IMR-90 (cell line): ENCODE measurements at regions not wholly inside any gene's neighbourhood (a gene's known extent, or its start where the extent isn't known, plus 50 kb on each side); places are given as distances from the start of the nearest gene placed in this dataset.

Source experiments
- ATAC-seq: fragments of 200-7000 bp; cut with Tn5 transposase; 2 replicates; pipeline ENCODE4 v1.9.1; 2020; ENCODE audit warnings: low read depth, mild to moderate bottlenecking, moderate library complexity
- BruUV-seq: library from RNA; stranded (reverse); fragments of 400-500 nt; replicated peaks from 2 replicates; lab custom pipeline; 2021; lab: Mats Ljungman, UMichigan
- CTCF ChIA-PET: fragments of 300-600 bp; formaldehyde crosslinking; extraction: SDS; loops from one replicate; lab custom pipeline; 2021; ENCODE audit warnings: antibody characterized with exemption; lab: Yijun Ruan, JAX
- POLR2A ChIA-PET: fragments of 300-600 bp; sonication (Branson Sonifier 250); formaldehyde crosslinking; loops from one replicate; lab custom pipeline; 2022; ENCODE audit warnings: antibody characterized with exemption; ENCODE audit not compliant: unreplicated experiment; lab: Charles Lee
- DNase-seq: peaks from one replicate; pipeline ENCODE4 v3.0.0; 2013
- H2AFZ ChIP-seq: replicated peaks from 2 replicates; pipeline ENCODE3; 2013; ENCODE audit warnings: low read length, mild to moderate bottlenecking; ENCODE audit not compliant: poor library complexity
- H2AK5ac ChIP-seq: 2 replicates; pipeline ENCODE4 v1.6.1; 2013; ENCODE audit warnings: low read depth, low read length, inconsistent platforms
- H2AK9ac ChIP-seq: replicated peaks from 2 replicates; pipeline ENCODE3; 2013; ENCODE audit warnings: mild to moderate bottlenecking, low read depth, low read length, moderate library complexity; ENCODE audit not compliant: poor library complexity
- H2BK120ac ChIP-seq: 2 replicates; pipeline ENCODE4 v1.6.1; 2013; ENCODE audit warnings: low read depth, low read length, inconsistent platforms
- H2BK15ac ChIP-seq: 3 replicates; pipeline ENCODE4 v1.6.1; 2013; ENCODE audit warnings: low read depth, low read length, inconsistent platforms
- H2BK20ac ChIP-seq: 2 replicates; pipeline ENCODE4 v1.6.1; 2013; ENCODE audit warnings: low read depth, mild to moderate bottlenecking, inconsistent platforms, low read length, moderate library complexity
- H2BK5ac ChIP-seq: 2 replicates; pipeline ENCODE4 v1.6.1; 2013; ENCODE audit warnings: mild to moderate bottlenecking, low read depth, low read length, inconsistent platforms; ENCODE audit not compliant: poor library complexity, severe bottlenecking
- H3K14ac ChIP-seq: replicated peaks from 2 replicates; pipeline ENCODE4 v1.6.1; 2013; ENCODE audit warnings: low read depth, low read length, inconsistent platforms
- H3K18ac ChIP-seq: 2 replicates; pipeline ENCODE4 v1.6.1; 2013; ENCODE audit warnings: low read depth, low read length, control low read depth
- H3K23ac ChIP-seq: 2 replicates; pipeline ENCODE4 v1.6.1; 2013; ENCODE audit warnings: low read depth, low read length, inconsistent platforms
- H3K27ac ChIP-seq: 2 replicates; pipeline ENCODE4 v1.5.1; 2013; ENCODE audit warnings: mild to moderate bottlenecking, control low read depth, low read length; ENCODE audit not compliant: insufficient read depth
- H3K27me3 ChIP-seq: 2 replicates; pipeline ENCODE4 v1.6.1; 2013; ENCODE audit warnings: low read length; ENCODE audit not compliant: control insufficient read depth, insufficient read depth
- H3K36me3 ChIP-seq: 2 replicates; pipeline ENCODE4 v1.6.1; 2013; ENCODE audit warnings: low read length, mixed read lengths; ENCODE audit not compliant: control insufficient read depth, insufficient read depth
- H3K4ac ChIP-seq: 2 replicates; pipeline ENCODE4 v1.6.1; 2013; ENCODE audit warnings: low read depth, low read length, inconsistent platforms
- H3K4me1 ChIP-seq: 2 replicates; pipeline ENCODE4 v1.6.1; 2013; ENCODE audit warnings: low read length, mixed read lengths; ENCODE audit not compliant: control insufficient read depth, insufficient read depth
- H3K4me2 ChIP-seq: 2 replicates; pipeline ENCODE4 v1.6.1; 2013; ENCODE audit warnings: low read depth, mild to moderate bottlenecking, control low read depth, low read length, moderate library complexity
- H3K4me3 ChIP-seq: 2 replicates; pipeline ENCODE4 v1.5.1; 2013; ENCODE audit warnings: low read depth, mild to moderate bottlenecking, control low read depth, low read length, moderate library complexity; ENCODE audit not compliant: insufficient read depth
- H3K56ac ChIP-seq: 2 replicates; pipeline ENCODE4 v1.6.1; 2013; ENCODE audit warnings: low read length, inconsistent platforms; ENCODE audit not compliant: insufficient read depth; ENCODE audit errors: extremely low read depth
- H3K79me1 ChIP-seq, 2 experiments: 2 replicates each; pipeline ENCODE4 v1.6.1; 2013; ENCODE audit warnings: low read length in 2 of 2, inconsistent platforms in 1 of 2, low read depth in 1 of 2
- H3K9ac ChIP-seq: 2 replicates; pipeline ENCODE4 v1.6.1; 2013; ENCODE audit warnings: low read depth, low read length, control low read depth
- H3K9me1 ChIP-seq: 2 replicates; pipeline ENCODE4 v1.6.1; 2013; ENCODE audit warnings: low read length, inconsistent platforms; ENCODE audit not compliant: insufficient read depth
- H3K9me3 ChIP-seq: 2 replicates; pipeline ENCODE4 v1.6.1; 2013; ENCODE audit warnings: low read length; ENCODE audit not compliant: control insufficient read depth, insufficient read depth
- H4K20me1 ChIP-seq: 2 replicates; pipeline ENCODE4 v1.6.1; 2013; ENCODE audit warnings: low read length, inconsistent platforms; ENCODE audit not compliant: insufficient read depth
- H4K5ac ChIP-seq: 2 replicates; pipeline ENCODE4 v1.6.1; 2013; ENCODE audit warnings: mild to moderate bottlenecking, low read depth, low read length, control low read depth
- H4K8ac ChIP-seq, 2 experiments: 2 replicates each; pipeline ENCODE4 v1.6.1; 2013; ENCODE audit warnings: low read depth in 2 of 2, low read length in 2 of 2, control low read depth in 1 of 2, inconsistent platforms in 1 of 2
- H4K91ac ChIP-seq: 2 replicates; pipeline ENCODE4 v1.6.1; 2013; ENCODE audit warnings: low read depth, low read length, inconsistent platforms; ENCODE audit not compliant: insufficient read depth
- BHLHE40 ChIP-seq: fragments of 150-350 bp; IDR thresholded peaks from 2 replicates; pipeline ENCODE4 v1.6.1; 2016; ENCODE audit warnings: mild to moderate bottlenecking, low read depth, low read length
- CEBPB ChIP-seq: IDR thresholded peaks from 2 replicates; pipeline ENCODE4 v1.6.1; 2012; ENCODE audit warnings: low read depth, low read length, improper control_type of control experiment
- CHD1 ChIP-seq: IDR thresholded peaks from 2 replicates; pipeline ENCODE4 v1.6.1; 2012; ENCODE audit warnings: low read depth, low read length, improper control_type of control experiment
- ELK1 ChIP-seq: fragments of 150-350 bp; IDR thresholded peaks from 2 replicates; pipeline ENCODE4 v1.6.1; 2016; ENCODE audit warnings: low read depth, mild to moderate bottlenecking, low read length, moderate library complexity, borderline replicate concordance
- FOS ChIP-seq: fragments of 150-350 bp; IDR thresholded peaks from 2 replicates; pipeline ENCODE4 v1.6.1; 2016; ENCODE audit warnings: low read depth, low read length
- MAFK ChIP-seq: IDR thresholded peaks from 2 replicates; pipeline ENCODE4 v1.6.1; 2012; ENCODE audit warnings: low read depth, low read length, improper control_type of control experiment
- MAZ ChIP-seq: IDR thresholded peaks from 2 replicates; pipeline ENCODE4 v1.6.1; 2012; ENCODE audit warnings: low read depth, mild to moderate bottlenecking, low read length, improper control_type of control experiment, moderate library complexity, borderline replicate concordance
- MXI1 ChIP-seq: IDR thresholded peaks from 2 replicates; pipeline ENCODE4 v1.6.1; 2012; ENCODE audit warnings: low read depth, mild to moderate bottlenecking, low read length, moderate library complexity, borderline replicate concordance
- NFE2L2 ChIP-seq: fragments of 150-350 bp; IDR thresholded peaks from 2 replicates; pipeline ENCODE4 v1.6.1; 2016; ENCODE audit warnings: low read depth, mild to moderate bottlenecking, low read length
- POLR2A ChIP-seq: IDR thresholded peaks from 2 replicates; pipeline ENCODE4 v1.6.1; 2012; ENCODE audit warnings: mild to moderate bottlenecking, low read depth, low read length
- RAD21 ChIP-seq: IDR thresholded peaks from 2 replicates; pipeline ENCODE4 v1.6.1; 2012; ENCODE audit warnings: low read length, improper control_type of control experiment
- RCOR1 ChIP-seq: IDR thresholded peaks from 2 replicates; pipeline ENCODE4 v1.6.1; 2012; ENCODE audit warnings: mild to moderate bottlenecking, low read length, improper control_type of control experiment; ENCODE audit not compliant: insufficient replicate concordance
- RFX5 ChIP-seq: IDR thresholded peaks from 2 replicates; pipeline ENCODE4 v1.8.0; 2012; ENCODE audit warnings: low read depth, mild to moderate bottlenecking, low read length, moderate library complexity
- SMC3 ChIP-seq: fragments of 150-350 bp; IDR thresholded peaks from 2 replicates; pipeline ENCODE4 v1.6.1; 2016; ENCODE audit warnings: low read depth, mild to moderate bottlenecking, antibody characterized with exemption, low read length, moderate library complexity
- USF2 ChIP-seq: fragments of 150-350 bp; IDR thresholded peaks from 2 replicates; pipeline ENCODE4 v1.6.1; 2017; ENCODE audit warnings: mild to moderate bottlenecking, antibody characterized with exemption, low read length, low read depth
- WGBS, 2 experiments: methylation state at CpG; one replicate each; pipeline versions ENCODE4 v1.1.5 to v1.1.7; 2013; ENCODE audit warnings: missing lambda C conversion rate in 2 of 2; ENCODE audit not compliant: insufficient read length in 1 of 2; ENCODE audit errors: extremely low coverage in 2 of 2; 5-methylcytosine and 5-hydroxymethylcytosine counted together
- dilution Hi-C: fragments of 300-500 bp; cut with HindIII; formaldehyde crosslinking; loops from one replicate; pipeline ENCODE4 v1.14.3; 2018; ENCODE audit warnings: low sequenced_read_pairs; ENCODE audit not compliant: unreplicated experiment
- in situ Hi-C: fragments of 300-500 bp; cut with MboI; formaldehyde crosslinking; loops from 3 replicates; pipeline ENCODE4 v1.14.3; 2019; ENCODE audit warnings: low sequenced_read_pairs, inconsistent platforms, mixed read lengths
- intact Hi-C: fragments of 100-400 bp; cut with micrococcal nuclease; formaldehyde crosslinking; loops from 2 replicates; pipeline ENCODE4 v1.10.0; 2022
- TF ChIP-seq, protein P1 (sequence below): conservative IDR thresholded peaks from 2 replicates; pipeline ENCODE4 v1.5.1; 2012; ENCODE audit warnings: mild to moderate bottlenecking, low read depth, low read length, improper control_type of control experiment

DNA sequence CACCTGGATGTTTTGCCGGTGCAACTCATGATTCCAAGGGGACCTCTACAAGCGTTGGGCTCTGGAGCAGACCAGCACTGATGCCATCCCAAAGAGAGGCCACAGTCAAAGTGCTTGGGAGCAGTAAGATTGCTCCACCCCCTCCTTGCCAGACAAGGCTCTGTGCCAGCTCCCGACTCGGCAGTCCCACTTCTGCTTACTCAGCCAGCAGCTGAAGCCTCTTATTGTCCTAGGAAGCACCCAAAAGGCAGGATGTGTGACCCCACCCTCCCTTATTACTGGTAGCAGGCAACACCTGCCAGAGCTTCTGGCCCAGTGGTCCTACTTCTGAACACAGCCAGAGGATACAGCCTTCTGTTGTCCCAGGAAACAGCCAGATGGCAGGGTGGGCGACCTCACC is 614.2 kb downstream of the TENT5A start:
- no peak overlapping the region for H2AK5ac ChIP-seq
- H3K79me1 ChIP-seq = no peaks in the 10 kb centered on the region
- H4K20me1 ChIP-seq = no peaks in the 10 kb centered on the region
- H3K4ac ChIP-seq = no peak overlapping the region
- H3K4me1 ChIP-seq = no peaks in the 10 kb centered on the region
- no peak for TF ChIP-seq RAD21
- TF ChIP-seq RCOR1 = no peak
- TF ChIP-seq CEBPB = no peak
- no peak for TF ChIP-seq SMC3
- TF ChIP-seq CHD1 = no peak
- TF ChIP-seq USF2 = no peak
- TF ChIP-seq POLR2A = no peak
- no peak for TF ChIP-seq BHLHE40
- no peak for TF ChIP-seq MAZ
- TF ChIP-seq MAFK = no peak
- TF ChIP-seq RFX5 = no peak
- no peak for TF ChIP-seq FOS
- TF ChIP-seq NFE2L2 = no peak
- TF ChIP-seq, protein P1, sequence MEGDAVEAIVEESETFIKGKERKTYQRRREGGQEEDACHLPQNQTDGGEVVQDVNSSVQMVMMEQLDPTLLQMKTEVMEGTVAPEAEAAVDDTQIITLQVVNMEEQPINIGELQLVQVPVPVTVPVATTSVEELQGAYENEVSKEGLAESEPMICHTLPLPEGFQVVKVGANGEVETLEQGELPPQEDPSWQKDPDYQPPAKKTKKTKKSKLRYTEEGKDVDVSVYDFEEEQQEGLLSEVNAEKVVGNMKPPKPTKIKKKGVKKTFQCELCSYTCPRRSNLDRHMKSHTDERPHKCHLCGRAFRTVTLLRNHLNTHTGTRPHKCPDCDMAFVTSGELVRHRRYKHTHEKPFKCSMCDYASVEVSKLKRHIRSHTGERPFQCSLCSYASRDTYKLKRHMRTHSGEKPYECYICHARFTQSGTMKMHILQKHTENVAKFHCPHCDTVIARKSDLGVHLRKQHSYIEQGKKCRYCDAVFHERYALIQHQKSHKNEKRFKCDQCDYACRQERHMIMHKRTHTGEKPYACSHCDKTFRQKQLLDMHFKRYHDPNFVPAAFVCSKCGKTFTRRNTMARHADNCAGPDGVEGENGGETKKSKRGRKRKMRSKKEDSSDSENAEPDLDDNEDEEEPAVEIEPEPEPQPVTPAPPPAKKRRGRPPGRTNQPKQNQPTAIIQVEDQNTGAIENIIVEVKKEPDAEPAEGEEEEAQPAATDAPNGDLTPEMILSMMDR = no peak
- no peak for TF ChIP-seq ELK1
- TF ChIP-seq MXI1 = no peak
- no peak overlapping the region for H3K9ac ChIP-seq
- H4K91ac ChIP-seq = no peak overlapping the region
- H3K4me3 ChIP-seq = no peak overlapping the region
- H3K4me2 ChIP-seq = no peak overlapping the region
- no peak overlapping the region for H4K8ac ChIP-seq
- intact Hi-C loops (no loop called here), dilution Hi-C loops (no loop called here), in situ Hi-C loops (no loop called here)
- no peaks in the 10 kb centered on the region for H3K9me3 ChIP-seq
- no peak for DNase-seq
- H4K5ac ChIP-seq = no peak overlapping the region
- no peak overlapping the region for H2BK20ac ChIP-seq
- BruUV-seq = no TSS peak
- no peak overlapping the region for H3K14ac ChIP-seq
- H2BK120ac ChIP-seq = no peak overlapping the region
- no peak overlapping the region for H3K23ac ChIP-seq
- H2AFZ ChIP-seq = peak overlapping the region; percentile 3
- ATAC-seq = no peak
- H2AK9ac ChIP-seq = no peak overlapping the region
- ChIA-PET CTCF (no interaction called here), POLR2A (no interaction called here)
- H3K56ac ChIP-seq = no peak overlapping the region
- H3K27me3 ChIP-seq = no peaks in the 10 kb centered on the region
- H2BK15ac ChIP-seq = no peak overlapping the region
- no peak overlapping the region for H3K18ac ChIP-seq
- no peaks in the 10 kb centered on the region for H3K36me3 ChIP-seq
- 67% methylated on average over 3 of the region's 5 CpGs; no CpG with 5 or more reads in 1 of the 2 experiments for WGBS, 2 experiments
- H2BK5ac ChIP-seq = no peak overlapping the region
- no peak overlapping the region for H3K27ac ChIP-seq
- H3K9me1 ChIP-seq = no peaks in the 10 kb centered on the region
